ENCODE measurements at regions not wholly inside any gene's neighbourhood (a gene's known extent, or its start where the extent isn't known, plus 50 kb on each side); places are given as distances from the start of the nearest gene placed in this dataset.

DNA sequence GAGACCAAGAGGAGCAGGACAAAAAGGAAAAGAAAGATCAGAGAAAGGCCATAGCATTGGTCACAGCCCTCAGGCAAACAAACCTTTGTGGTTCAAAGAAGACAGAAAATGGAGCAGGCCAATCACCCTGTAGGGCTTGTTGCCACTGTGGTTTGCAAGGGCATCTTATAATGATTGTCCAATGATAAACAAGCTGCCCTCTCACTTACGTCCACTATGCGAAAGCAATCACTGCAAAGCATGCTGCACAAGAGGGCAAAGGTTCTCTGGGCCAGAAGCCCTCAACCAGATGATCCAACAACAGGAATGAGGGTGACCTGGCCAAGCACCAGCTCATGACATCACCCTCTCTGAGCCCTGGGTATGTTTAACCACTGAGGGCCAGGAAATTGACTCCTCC is 360.9 kb upstream of the HSFY2 start:
- no peak for DNase-seq

DNA sequence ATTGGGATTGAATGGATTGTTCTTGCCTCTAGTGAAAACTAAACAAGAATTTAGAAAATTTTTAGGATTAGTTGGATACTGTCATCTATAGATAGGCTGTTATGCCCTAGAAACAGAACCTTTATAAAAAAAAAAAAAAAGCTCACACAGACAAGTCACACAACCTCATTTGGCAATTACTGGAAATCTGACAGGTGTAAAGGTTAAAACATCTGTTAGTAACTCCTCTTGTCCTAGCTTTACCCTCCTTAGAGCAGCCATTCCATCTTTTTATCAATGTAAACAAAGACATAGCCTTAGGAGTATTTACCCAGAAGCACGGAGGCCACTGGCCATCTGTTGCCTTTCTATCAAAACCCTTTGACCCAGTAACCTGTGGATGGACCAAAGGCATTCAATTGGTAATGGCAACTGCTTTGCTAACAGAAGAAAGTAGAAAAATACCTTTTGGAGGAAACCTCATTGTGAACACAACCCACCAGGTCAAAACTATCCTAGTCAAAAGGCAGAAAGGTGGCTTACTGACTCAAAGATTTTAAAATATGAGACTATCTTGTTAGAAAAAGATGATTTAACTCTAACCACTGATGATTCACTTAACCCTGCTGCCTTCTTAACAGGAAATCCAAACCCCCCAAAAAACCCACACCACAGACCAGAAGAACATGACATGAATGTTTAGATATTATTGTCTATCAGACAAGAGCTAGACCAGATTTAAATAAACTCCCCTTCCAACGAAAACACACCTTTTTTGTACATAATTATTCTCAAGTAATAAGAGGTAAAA is 357.2 kb upstream of the HSFY2 start:
- DNase-seq: no peak

DNA sequence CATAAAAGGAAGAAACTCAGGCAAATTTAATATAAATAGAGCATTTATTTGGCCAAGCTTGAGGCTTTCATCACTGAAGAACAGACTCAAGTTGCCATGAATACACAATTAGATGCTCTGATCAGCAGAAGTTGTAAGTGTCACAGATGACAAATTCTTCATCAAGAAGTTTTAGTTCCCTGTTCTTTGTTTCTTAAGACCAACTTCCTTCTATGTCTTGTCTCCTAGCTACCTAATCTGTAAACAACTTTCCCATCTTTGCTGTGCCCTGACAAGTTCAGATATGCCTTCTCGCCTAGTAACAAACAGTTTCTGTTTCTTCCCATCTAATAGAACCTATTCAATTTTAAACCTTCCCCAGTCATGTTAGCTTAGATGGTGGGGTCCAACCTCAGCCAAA is 353.4 kb upstream of the HSFY2 start:
- DNase-seq: no peak

DNA sequence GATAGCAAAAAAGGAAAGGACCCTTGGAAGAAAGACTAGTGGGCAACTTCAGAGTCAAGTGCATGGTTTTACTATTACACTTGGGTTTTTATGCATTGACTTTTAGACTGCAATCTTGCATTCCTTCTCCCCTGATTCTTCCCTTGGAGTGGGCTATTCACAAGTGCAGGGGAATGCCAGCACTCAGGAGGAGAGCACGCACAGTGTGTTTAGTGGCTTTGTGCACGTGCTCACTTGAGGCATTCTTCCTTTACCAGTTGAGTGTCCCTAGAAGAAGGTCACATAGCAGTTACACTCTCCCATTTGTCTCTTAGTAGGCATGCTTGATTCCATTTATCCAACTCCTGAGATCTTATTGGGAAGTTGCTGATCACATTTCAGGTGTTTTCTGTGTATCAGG is 351.1 kb upstream of the HSFY2 start:
- DNase-seq: no peak

DNA sequence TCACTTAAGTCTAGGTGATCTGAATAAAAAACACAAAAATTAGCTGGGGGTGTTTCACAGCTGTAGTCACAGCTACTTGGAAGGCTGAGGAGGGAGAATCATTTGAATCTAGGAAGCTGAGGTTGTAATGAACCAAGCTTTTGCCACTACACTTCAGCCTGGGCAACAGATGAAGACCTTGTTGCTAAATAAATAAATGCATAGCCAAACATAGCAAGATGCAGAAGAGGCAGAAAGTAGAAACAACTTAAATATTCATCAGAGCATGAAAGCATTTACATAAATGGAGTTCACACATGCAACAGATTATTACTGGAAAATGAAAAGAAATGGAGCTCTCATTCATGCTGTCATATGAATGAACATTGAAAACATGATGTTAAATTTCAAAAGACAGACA is 348.9 kb upstream of the HSFY2 start:
- DNase-seq: no peak

DNA sequence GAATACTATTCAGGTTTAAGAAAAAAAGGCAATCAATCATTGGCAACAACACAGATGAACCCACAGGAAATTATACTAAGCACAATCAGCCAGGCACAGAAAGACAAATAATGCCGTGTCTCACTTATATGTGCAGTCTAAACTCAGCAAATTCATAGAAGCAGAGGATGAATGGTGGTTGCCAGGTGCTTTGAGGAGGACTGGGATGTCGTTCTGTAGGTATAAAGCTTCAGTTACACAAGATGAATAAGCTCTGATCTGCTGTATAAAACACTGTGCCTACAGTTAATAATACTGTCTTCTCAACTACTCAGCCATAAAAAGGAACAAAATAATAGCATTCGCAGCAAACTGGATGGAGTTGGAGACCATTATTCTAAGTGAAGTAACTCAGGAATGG is 324.8 kb upstream of the HSFY2 start:
- DNase-seq: no peak

DNA sequence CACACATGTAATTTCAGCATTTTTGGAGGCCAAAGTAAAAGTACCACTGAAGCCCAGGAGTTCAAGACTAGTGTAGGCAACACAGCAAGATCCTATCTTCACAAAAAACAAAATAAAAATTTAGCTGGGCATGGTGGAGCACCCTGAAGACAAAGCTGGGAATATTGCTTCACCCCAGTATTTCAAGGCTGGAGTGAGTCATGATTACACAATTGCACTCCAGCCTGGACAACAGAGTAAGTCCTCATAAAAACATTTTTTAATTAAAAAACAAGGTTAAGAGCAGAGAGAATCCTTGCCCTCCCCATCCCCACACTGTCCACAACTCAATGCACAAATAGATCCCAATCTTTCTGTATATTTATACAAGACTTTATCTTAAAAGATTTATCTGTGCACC is 321.9 kb upstream of the HSFY2 start:
- no peak for DNase-seq

DNA sequence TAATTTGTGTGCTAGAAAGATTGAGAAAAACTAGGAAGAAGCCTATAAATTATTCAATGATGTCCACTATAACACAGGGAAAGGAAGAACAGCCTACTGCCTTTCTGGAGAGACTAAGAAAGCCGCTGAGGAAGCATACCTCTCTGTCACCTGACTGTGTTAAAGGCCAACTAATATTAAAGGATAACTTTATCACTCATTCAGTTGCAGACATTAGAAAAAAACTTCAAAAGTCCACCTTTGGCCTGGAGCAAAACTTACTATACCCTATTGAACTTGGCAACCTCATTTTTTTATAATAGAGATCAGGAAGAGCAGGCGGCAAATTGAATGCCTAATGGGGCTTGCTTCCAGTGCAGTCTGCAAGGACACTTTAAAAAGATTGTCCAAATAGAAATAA is 309.5 kb upstream of the HSFY2 start:
- DNase-seq: no peak

DNA sequence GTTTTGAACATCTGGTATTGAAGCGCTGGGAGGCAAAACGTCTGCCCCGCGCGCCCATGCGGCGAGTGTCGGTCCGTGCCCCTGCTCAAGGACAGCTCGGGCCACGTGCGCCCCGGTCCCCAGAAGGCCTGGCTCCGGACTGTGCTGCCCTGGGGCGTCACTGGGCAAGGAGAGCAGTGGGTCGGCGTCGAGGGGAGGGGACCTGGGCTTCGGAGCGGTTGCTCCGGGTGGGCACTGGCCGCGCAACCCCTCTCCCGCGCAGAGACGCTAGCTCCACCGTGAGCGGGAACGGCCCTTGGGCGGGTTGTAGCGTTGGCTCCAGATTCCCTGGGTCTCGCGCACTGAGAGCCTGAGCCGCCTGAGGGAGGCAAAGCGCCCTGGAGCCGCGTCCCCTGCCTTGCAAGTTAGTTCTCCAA is 304.2 kb upstream of the HSFY2 start:
- no peak for DNase-seq

DNA sequence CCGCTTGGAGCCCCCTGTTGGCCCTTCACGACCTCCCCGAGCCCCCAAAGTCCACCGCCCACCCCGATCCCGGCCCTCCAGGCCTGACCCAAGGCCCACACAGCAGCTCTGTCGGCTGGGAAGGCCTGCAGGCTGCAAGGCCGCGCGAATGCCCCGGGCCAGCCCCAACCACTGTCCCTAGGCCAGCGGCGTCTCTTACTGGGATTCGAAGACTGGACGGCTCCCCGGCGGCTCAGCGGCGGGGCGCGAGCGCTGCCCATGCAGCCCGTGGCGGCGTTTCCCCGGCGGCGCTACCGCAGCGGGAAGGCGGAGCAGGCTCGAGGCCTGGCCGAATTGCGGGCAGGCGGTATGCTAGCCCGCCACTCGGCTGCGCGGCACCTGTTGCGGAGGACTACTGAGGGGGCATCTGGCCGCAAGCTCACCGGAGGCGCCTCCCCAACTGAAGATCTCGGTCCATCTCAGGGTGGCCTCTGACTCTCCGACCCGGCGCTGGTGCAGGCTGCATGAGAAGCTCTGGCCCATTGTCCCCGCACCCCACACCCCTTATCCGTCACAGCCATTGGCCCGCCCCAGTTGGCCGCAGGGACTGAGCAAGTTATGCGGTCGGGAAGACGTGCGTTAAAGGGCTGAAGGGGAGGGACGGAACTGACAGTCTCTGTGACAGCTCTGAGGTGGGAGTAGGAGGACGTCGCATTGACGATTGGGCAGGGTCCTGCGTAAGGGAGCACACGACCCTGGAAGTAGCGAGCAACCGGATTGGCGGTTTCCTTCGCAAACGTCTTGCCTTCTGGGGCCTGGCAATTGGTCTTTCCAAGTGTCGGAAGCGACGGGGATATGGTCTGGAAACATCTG is 303.5 kb upstream of the HSFY2 start:
- no peak for DNase-seq

DNA sequence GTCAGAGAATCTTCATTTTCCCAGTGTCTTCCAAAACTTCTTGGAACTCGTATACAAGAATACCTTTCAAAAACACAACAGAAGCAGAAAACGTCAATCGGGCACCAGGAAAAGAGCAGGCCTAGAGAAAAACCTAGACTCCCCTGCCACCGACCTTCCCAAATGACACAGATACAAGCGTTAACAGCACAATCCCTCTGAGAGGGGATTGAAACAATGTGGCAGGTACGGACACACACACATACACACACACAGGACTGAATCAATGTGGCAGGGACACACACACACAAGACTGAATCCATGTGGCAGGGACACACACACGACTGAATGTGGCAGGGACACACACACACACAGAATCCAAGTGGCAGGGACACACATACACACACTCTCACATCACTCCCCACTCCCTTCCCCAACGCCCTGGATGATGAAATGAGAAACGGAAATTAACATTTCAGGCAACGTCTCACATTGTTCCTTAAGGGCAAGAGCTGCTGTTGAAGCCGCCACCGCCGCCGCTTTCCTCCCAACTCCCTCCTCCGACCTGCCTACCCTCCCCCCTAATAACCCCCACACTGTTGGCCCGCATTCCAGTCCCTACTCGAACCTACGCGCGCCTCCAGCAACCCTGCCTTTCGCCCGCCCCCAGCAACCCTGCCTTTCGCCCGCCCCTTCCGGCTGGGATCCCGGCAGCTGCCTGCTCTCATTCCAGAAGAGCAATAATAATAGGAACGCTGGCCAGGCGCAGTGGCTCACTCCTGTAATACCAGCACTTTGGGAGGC is 302.1 kb upstream of the HSFY2 start:
- DNase-seq: peak; percentile 19

DNA sequence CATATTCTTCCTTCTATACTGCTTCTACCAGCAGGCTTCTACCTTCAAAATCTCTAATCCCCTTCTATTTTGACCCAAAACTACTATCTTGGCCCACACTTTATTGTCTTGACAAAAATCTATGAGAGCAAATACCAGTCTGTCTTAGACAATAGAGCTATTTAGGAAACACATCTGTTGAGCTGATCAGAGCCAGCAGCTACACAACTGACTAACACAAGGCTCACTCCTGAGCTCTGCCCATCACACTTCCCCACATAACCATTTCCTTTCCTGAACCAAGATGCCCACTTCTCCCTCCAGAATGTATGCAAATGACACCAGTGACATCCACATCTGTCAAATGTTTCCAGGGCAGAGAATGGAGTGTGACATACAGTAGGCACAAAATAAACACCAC is 293.9 kb upstream of the HSFY2 start:
- no peak for DNase-seq

DNA sequence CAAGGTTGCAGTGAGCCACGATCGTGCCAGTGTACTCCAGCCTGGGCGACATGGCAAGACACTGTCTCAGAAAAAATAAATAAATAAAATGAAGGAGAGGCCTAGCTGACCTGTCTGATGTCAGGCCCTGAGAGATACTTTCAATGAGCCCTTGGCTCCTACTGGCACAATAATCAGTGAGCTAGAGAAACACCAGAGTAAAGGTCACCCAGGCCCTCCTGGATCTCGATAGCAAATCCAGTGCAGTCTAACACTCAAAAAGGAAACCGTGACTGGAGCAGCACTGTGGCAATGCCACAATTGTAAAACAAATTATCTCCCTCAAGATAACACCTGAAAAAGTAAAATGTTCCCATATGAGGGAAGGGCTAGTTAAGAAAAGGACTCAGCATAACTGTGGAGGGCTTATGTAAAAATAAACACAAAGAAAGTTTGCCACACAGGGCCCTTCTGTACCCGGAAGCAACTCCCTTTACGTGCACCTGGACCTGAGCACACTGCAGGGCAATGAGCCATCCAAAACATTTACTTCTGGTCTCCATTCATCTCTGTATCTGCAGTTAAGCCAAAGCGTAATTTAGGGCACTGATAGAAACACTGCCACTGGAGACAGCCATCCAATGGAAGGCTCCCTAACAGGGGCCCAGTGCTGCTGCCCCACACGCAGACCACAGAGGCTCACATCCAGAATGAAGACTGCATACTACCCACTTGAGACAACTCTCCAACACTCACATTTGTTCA is 293.1 kb upstream of the HSFY2 start:
- no peak for DNase-seq

DNA sequence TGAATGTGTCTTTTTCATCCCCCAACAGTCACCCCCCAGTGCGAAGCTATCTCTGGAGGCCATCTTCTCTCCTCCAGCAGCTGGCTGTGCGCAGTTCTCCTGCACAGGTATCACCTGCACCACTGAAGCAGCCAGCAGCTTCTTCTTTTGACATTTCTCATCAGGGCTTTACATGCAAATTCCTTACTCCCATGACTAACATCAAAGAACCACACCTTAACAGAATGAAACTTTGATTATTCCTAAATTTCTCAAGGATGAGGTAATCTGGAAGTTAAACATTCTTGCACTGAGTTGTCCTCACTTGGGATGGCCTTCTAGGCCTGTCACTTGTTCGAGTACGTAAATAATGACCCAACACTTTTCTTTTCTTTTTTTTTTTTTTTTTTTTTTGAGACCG is 291.6 kb upstream of the HSFY2 start:
- DNase-seq: no peak

DNA sequence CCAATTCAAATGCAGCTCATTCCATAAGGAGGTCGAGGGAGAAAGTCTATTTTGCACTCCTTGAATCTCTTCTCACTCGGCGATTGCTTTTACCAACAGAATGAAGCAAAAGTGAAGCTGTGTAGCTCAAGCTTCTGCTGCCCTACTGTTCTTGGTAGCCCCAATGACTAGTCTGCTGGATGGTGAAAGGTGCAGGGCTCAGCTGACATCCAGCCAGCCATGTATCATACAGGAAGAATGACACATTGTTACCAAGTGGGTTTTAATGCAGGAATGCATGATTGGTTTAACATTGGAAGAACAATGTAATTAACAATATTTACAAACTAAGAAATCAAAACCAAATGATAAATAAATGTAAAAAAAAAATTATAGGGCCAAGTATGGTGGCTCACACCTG is 286.2 kb upstream of the HSFY2 start:
- no peak for DNase-seq

DNA sequence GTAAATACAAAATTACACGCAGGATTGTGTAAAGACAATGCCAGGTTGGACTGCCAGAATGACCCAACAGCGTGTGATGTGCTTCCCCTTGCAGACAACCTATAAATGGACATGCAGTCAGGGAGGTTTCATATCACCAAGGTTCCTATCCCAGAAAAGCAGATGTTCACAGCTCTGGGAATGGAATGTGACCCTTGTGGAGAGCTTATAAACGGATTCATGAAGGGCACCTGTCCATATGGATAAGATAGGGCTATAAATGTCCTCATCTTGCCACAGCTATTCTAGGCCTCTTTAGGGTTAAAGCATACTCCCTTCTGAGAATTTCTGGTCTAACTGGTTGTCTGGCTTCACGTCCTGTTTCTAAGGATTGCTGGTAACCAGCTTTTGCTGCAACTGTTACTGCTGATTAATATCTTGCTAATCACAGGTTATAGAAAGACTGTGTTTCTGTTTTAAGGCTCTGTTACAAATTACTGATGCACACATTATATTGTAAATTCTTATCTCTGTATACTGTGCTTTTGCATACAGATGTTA is 285.4 kb upstream of the HSFY2 start:
- DNase-seq: no peak

DNA sequence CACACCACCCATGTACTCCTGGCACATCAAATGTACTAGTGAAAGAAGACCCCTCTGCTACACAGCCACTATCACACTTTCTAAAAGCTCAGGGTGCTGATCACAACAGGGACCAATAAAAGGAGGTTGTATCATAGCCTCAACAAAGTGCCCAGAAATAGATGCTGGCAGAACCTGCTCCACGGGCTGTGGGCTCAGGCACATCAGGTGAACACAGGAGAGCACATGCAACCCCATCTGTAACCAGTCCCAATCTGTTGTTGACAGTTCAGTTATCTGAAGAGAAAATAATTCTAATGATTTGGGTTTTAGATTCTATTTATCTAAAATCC is 282.6 kb upstream of the HSFY2 start:
- DNase-seq: no peak

DNA sequence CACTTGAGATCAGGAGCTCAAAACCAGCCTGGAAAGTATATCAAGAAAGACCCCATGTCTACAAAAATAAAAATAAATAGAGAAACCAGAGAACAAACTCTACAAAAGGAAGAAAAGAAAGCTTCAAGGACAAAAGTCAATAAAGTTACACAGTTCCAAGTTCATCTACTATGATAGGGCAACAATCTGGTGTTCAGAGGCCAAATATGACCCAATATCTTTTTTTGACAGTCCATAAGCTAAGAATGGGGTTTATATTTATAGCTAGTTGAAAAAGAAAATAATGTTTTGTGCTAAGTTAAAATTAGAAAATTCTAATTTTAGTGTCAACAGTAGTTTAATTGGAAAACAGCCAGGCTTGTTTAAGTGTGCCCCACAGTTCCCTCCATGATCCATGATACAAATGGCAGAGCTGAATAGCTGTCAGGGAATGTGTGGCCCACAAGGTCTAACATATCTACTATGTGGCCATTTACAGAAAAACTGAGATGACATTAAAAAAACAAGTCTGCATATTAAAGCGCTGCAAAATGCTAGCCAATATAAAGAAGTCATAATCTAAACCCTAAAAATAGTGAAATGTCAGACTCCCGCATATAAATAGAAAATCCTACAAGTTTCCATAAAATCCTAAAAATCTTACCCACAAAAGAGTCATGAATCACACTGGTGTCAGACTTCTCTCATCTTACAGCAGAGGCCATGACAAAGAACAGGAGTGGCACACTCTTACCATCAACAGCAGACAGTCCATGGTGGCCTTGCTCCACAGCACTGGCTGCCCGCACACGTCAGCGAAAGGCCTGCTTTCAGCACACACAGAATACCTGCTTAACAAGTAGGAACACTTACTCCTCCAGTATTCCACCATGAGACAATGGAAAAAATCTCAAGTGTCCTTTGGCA is 281.9 kb upstream of the HSFY2 start:
- no peak for DNase-seq

DNA sequence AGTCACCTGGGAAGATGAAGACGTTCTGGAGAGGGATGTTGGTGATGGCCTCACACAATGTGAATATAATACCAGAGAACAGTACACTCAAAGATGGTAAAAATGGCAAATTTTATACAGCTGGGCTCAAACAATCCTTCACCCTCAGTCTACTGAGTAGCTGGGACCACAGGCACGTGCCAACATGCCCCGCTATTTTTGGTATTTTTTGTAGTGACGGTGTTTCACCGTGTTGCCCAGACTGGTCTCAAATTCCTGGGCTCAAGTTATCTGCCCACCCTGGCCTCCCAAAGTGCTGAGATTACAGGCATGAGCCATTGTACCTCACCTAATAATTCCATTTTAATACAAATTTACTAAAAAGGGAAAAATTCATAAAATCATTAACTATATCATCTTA is 280.3 kb upstream of the HSFY2 start:
- no peak for DNase-seq

DNA sequence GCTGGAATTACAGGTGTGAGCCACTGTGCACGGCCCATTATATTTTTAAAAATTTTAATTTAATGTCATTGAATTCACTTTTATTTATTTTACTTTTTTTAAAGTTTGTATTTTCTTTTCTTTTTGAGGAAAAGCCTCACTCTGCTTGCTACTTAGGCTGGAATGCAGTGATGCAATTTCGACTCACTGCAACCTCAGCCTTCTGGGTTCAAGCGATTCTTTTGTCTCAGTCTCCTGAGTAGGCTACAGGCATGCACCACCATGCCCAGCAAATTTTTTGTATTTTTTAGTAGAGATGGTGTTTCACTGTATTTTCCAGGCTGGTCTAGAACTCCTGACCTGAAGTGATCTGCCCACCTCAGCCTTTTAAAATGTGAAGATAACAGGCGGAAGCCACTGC is 277.5 kb upstream of the HSFY2 start:
- DNase-seq: no peak

DNA sequence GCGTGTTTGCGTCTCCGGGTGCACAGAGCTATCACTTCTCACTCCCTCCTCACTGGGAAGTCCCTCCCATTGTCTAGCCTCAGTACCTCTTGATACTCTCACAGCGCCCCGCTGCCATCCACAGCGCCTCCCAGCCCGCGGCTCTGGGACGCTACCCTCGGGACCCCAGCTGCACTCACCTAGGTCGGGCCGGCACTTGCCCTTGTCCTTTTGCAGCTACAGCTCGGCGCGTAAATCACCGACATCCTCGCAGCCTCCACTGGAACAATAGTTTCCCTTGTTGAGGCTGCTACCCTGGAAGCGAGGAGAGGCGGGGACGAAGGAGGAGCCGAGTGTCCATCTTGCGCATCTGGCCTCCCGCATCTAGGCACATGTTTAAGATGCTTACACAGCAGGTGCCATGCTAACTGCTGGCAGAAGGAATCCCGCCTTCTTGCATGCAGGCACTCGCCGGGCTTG is 269.5 kb upstream of the HSFY2 start:
- DNase-seq: no peak

Measured in kidney glomerular epithelial cell (primary cell).